ENCODE measurements at regions not wholly inside any gene's neighbourhood (a gene's known extent, or its start where the extent isn't known, plus 50 kb on each side); places are given as distances from the start of the nearest gene placed in this dataset.

DNA sequence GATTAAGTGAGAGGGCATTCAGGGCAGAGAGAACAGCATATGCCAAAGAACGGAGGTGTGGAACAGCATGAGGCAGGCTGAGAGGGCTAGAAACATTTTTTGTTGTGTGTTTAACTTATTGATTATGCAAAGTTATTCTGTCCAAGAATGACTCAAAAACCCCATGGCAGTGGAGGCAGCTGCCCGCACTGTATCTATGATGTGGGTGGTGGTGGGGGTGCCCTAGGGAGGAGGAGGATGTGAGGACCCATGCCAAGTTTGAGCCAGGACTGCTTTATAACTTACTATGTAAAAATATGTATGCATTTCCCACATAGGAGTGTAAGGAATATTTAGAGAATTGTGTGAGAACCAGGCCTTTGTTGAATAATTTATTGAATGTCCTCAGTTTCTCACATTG is 85.4 kb upstream of the GNAZ start:
- no CpG with 5 or more reads among the region's 2 CpGs for WGBS (ENCODE audit: insufficient coverage)
- CTCF ChIA-PET = interaction anchor here (1.0 kb wide), 1 partner anchor 298 kb away, joined by 3 read pairs; no protein-coding TSS in a partner anchor

DNA sequence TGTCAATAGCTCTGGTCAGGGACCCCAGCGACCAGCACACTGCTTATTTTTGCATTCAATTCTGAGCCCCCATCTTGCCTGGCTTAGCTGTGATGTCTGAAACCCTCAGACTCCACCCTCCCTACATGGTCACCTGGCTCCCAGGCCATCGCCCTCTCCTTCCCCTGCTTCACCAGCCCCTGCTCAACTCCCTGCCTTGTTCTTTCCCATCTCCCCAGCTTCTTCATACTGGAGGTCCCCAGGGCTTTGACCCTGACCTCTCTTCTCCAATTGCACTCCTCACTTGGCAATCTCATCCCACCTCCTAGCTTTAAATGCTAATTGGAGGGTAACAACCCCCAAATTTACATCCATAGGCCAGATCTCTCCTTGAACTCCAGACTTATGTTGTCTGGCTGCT is 84.3 kb upstream of the GNAZ start:
- no peaks in the 10 kb centered on the region for H3K9me3 Mint-ChIP-seq (ENCODE audit: insufficient read depth)
- Histone ChIP-seq H4K20me1 (ENCODE audit: control insufficient read depth, insufficient read depth, low read length, poor library complexity, severe bottlenecking) (no peaks in the 10 kb centered on the region), H3K4me2 (replicated peaks; ENCODE audit: low read depth, low read length, poor library complexity, severe bottlenecking) (no peak overlapping the region), H3K79me2 (ENCODE audit: control insufficient read depth, insufficient read depth, low read length) (no peaks in the 10 kb centered on the region), H3K36me3 (replicated peaks in 1 of 2; ENCODE audit: control extremely low read depth in 1 of 2, control insufficient read depth in 1 of 2, extremely low read depth in 1 of 2, insufficient read depth in 2 of 2, low read length in 1 of 2) (no peaks in the 10 kb centered on the region), H3K27ac (ENCODE audit: low read length in 2 of 2) (no peak overlapping the region), H3K4me3 (ENCODE audit: control extremely low read depth in 1 of 5, extremely low read depth in 1 of 5, insufficient read depth in 1 of 5, low read depth in 2 of 5, low read length in 4 of 5) (no peak overlapping the region), H3K4me1 (ENCODE audit: control insufficient read depth in 2 of 2, insufficient read depth in 2 of 2, low read length in 2 of 2) (peaks cover 12 to 18% of the 10 kb centered on the region in 2 donors), H3K27me3 (replicated peaks in 1 of 4; ENCODE audit: control extremely low read depth in 1 of 4, control insufficient read depth in 3 of 4, insufficient read depth in 4 of 4, low read length in 3 of 4) (no peaks in the 10 kb centered on the region), H2AFZ (ENCODE audit: insufficient read depth, low read depth, low read length, poor library complexity, severe bottlenecking) (no peak overlapping the region), H3K9me3 (ENCODE audit: control extremely low read depth in 1 of 3, control insufficient read depth in 2 of 3, insufficient read depth in 1 of 3, low read length in 2 of 3) (peaks cover 0 to 3% (median 0%) of the 10 kb centered on the region in 3 donors), H3K9ac (ENCODE audit: low read length) (no peak overlapping the region)
- intact Hi-C loops (cut with micrococcal nuclease) = no loop called here
- H3K27me3 Mint-ChIP-seq = peaks cover 13% of the 10 kb centered on the region
- 90% methylated on average over 2 of the region's 2 CpGs for WGBS (ENCODE audit: insufficient coverage)
- H3K4me1 Mint-ChIP-seq = peaks cover 17% of the 10 kb centered on the region
- ChIA-PET CTCF (interaction anchor here (1.4 kb wide), 1 partner anchor 32 kb away, joined by 3 read pairs; no protein-coding TSS in a partner anchor), POLR2A (no interaction called here)
- no peak for TF ChIP-seq EZH2 (IDR thresholded peaks at IDR 0.05; ENCODE audit: borderline replicate concordance, insufficient read depth, low read depth, low read length, poor library complexity, severe bottlenecking)
- TF ChIP-seq, protein P1, sequence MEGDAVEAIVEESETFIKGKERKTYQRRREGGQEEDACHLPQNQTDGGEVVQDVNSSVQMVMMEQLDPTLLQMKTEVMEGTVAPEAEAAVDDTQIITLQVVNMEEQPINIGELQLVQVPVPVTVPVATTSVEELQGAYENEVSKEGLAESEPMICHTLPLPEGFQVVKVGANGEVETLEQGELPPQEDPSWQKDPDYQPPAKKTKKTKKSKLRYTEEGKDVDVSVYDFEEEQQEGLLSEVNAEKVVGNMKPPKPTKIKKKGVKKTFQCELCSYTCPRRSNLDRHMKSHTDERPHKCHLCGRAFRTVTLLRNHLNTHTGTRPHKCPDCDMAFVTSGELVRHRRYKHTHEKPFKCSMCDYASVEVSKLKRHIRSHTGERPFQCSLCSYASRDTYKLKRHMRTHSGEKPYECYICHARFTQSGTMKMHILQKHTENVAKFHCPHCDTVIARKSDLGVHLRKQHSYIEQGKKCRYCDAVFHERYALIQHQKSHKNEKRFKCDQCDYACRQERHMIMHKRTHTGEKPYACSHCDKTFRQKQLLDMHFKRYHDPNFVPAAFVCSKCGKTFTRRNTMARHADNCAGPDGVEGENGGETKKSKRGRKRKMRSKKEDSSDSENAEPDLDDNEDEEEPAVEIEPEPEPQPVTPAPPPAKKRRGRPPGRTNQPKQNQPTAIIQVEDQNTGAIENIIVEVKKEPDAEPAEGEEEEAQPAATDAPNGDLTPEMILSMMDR (IDR thresholded peaks at IDR 0.05) = no peak
- H3K27ac Mint-ChIP-seq = no peak overlapping the region
- no peak overlapping the region for H3K4me3 Mint-ChIP-seq
- DNase-seq (no peak), ATAC-seq (ENCODE audit: low read depth) (no peak)

More for the DNA sequence above, 85.4 kb upstream of the GNAZ start:
- peaks cover 17% of the 10 kb centered on the region for H3K4me1 Mint-ChIP-seq
- Histone ChIP-seq H4K20me1 (ENCODE audit: control insufficient read depth, insufficient read depth, low read length, poor library complexity, severe bottlenecking) (no peaks in the 10 kb centered on the region), H3K9me3 (ENCODE audit: control extremely low read depth in 1 of 3, control insufficient read depth in 2 of 3, insufficient read depth in 1 of 3, low read length in 2 of 3) (peaks cover 0 to 3% (median 3%) of the 10 kb centered on the region in 3 donors), H3K36me3 (replicated peaks in 1 of 2; ENCODE audit: control extremely low read depth in 1 of 2, control insufficient read depth in 1 of 2, extremely low read depth in 1 of 2, insufficient read depth in 2 of 2, low read length in 1 of 2) (no peaks in the 10 kb centered on the region), H3K27me3 (replicated peaks in 1 of 4; ENCODE audit: control extremely low read depth in 1 of 4, control insufficient read depth in 3 of 4, insufficient read depth in 4 of 4, low read length in 3 of 4) (no peaks in the 10 kb centered on the region), H3K4me3 (ENCODE audit: control extremely low read depth in 1 of 5, extremely low read depth in 1 of 5, insufficient read depth in 1 of 5, low read depth in 2 of 5, low read length in 4 of 5) (no peak overlapping the region), H3K4me1 (ENCODE audit: control insufficient read depth in 2 of 2, insufficient read depth in 2 of 2, low read length in 2 of 2) (peaks cover 12 to 18% of the 10 kb centered on the region in 2 donors), H3K79me2 (ENCODE audit: control insufficient read depth, insufficient read depth, low read length) (no peaks in the 10 kb centered on the region), H3K27ac (ENCODE audit: low read length in 2 of 2) (no peak overlapping the region), H2AFZ (ENCODE audit: insufficient read depth, low read depth, low read length, poor library complexity, severe bottlenecking) (no peak overlapping the region), H3K4me2 (replicated peaks; ENCODE audit: low read depth, low read length, poor library complexity, severe bottlenecking) (no peak overlapping the region), H3K9ac (ENCODE audit: low read length) (no peak overlapping the region)
- intact Hi-C loops (cut with micrococcal nuclease) = no loop called here
- H3K9me3 Mint-ChIP-seq (ENCODE audit: insufficient read depth) = no peaks in the 10 kb centered on the region
- TF ChIP-seq EZH2 (IDR thresholded peaks at IDR 0.05; ENCODE audit: borderline replicate concordance, insufficient read depth, low read depth, low read length, poor library complexity, severe bottlenecking) = no peak
- TF ChIP-seq, protein P1 (IDR thresholded peaks at IDR 0.05) = no peak
- DNase-seq (no peak), ATAC-seq (ENCODE audit: low read depth) (no peak)
- peaks cover 4% of the 10 kb centered on the region for H3K27me3 Mint-ChIP-seq
- H3K27ac Mint-ChIP-seq = no peak overlapping the region
- no peak overlapping the region for H3K4me3 Mint-ChIP-seq
- POLR2A ChIA-PET = no interaction called here
